ENCODE measurements at regions not wholly inside any gene's neighbourhood (a gene's known extent, or its start where the extent isn't known, plus 50 kb on each side); places are given as distances from the start of the nearest gene placed in this dataset.

DNA sequence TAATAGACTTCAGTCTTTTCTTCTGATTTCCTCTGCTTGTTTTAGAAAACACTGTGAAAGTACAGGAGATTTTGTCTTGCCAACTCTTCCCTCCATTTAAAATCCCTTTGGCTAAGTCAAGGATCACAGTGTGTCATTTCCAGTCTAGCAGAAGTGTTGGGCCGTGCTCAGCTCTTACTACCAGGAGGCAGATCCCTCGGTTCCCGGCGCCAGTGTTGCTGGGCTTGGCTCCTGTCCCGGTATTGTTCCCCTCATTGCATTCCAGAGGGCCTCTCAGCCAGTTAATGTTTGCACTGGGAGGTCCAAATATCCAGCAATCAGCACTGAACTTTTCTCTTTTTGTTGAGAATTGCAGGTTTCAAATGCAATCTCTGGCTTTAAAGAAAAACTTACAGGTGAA, 612.1 kb upstream of the MGMT start:
- Mint-ChIP-seq H3K4me3 (peak overlapping the region; percentile 62), H3K9me3 (no peaks in the 10 kb centered on the region), H3K36me3 (no peaks in the 10 kb centered on the region), H3K27ac (peak overlapping the region; percentile 61), H3K4me1 (ENCODE audit: unreplicated experiment) (peaks cover 22% of the 10 kb centered on the region), H3K27me3 (peaks cover 19% of the 10 kb centered on the region)
- TF ChIP-seq, protein P1, sequence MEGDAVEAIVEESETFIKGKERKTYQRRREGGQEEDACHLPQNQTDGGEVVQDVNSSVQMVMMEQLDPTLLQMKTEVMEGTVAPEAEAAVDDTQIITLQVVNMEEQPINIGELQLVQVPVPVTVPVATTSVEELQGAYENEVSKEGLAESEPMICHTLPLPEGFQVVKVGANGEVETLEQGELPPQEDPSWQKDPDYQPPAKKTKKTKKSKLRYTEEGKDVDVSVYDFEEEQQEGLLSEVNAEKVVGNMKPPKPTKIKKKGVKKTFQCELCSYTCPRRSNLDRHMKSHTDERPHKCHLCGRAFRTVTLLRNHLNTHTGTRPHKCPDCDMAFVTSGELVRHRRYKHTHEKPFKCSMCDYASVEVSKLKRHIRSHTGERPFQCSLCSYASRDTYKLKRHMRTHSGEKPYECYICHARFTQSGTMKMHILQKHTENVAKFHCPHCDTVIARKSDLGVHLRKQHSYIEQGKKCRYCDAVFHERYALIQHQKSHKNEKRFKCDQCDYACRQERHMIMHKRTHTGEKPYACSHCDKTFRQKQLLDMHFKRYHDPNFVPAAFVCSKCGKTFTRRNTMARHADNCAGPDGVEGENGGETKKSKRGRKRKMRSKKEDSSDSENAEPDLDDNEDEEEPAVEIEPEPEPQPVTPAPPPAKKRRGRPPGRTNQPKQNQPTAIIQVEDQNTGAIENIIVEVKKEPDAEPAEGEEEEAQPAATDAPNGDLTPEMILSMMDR (conservative IDR thresholded peaks at IDR 0.05) = no peak
- no peak for DNase-seq (ENCODE audit: extremely low spot score, unreplicated experiment)

DNA sequence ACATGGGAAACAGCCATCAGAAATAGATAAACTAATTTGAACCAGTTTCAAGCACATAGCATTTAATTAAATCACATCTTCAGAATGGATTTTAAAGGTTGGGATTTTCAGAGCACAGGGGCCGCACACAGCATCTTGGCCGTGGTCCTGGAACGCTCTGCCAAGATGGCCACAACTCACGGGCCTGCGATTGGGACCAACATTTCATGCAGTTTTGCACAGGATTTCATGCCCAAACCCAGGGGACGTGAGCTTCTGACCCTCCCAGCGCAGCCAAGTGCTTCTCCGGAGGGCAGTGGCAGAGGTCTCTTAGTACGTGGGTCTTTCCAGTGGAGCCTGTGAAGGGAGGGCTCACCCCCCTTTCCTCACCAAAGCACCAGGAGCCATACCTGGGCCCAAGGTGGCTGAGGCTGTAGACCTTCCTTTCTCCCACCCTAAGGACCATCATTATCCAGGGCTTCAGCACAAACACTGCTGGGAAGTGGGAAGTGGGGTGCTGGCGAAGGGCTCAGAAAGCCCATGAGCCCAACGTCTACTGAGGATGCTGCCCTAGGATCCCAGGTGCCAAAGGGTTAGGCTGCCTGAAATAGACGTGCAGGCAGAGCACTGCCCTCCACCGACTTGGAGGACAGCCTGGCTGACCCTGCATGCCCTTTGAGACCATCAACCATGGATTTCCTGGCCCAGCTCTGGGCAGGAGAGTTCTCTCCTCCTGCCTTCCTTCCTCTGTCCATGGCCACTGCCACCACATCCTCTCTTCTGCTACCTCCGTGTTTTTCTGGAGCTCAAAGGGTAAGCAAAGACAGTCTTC, 611.2 kb upstream of the MGMT start:
- peaks cover 22% of the 10 kb centered on the region for H3K4me1 Mint-ChIP-seq (ENCODE audit: unreplicated experiment)
- no peak for DNase-seq (ENCODE audit: extremely low spot score, unreplicated experiment)
- TF ChIP-seq, protein P1 (conservative IDR thresholded peaks at IDR 0.05) = no peak
- no peak overlapping the region for H3K27ac Mint-ChIP-seq
- peaks cover 14% of the 10 kb centered on the region for H3K27me3 Mint-ChIP-seq
- H3K9me3 Mint-ChIP-seq = no peaks in the 10 kb centered on the region
- no peaks in the 10 kb centered on the region for H3K36me3 Mint-ChIP-seq
- H3K4me3 Mint-ChIP-seq = no peak overlapping the region

DNA sequence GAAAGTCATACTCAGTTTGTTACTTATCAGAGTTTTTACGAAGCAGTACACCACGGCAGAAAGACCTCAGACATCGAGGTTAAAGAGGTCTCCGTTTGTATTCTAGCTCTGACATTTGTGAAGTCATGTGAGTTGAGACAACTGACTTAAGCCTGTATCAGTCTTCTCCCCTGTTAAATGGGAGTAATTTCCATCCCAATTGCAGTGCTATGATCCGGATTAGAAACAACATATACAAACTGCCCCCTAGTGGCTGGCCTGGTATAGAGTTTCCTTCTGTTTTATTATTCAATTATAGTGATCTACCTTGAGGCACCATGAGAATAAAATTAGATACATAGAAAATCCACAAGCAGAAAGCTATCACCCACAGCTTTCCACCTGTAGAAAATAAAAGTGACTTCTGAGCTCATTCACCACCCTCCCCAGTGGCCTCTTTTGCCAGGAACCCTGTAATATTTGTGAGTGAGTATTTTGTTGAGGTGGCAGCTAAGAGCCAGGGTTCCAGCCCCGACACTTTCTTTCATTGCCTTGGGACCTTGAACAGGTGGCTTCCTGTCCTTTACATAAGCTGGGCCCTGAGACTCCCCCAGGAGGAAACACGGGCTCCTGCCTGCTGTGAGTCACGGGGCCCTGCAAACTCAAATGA, 607.2 kb upstream of the MGMT start:
- H3K9me3 Mint-ChIP-seq = no peaks in the 10 kb centered on the region
- TF ChIP-seq, protein P1 (conservative IDR thresholded peaks at IDR 0.05) = peak; percentile 81
- no peak overlapping the region for H3K27ac Mint-ChIP-seq
- no peaks in the 10 kb centered on the region for H3K36me3 Mint-ChIP-seq
- peaks cover 4% of the 10 kb centered on the region for H3K4me1 Mint-ChIP-seq (ENCODE audit: unreplicated experiment)
- H3K27me3 Mint-ChIP-seq = peaks cover 15% of the 10 kb centered on the region
- no peak overlapping the region for H3K4me3 Mint-ChIP-seq
- DNase-seq (ENCODE audit: extremely low spot score, unreplicated experiment) = no peak

DNA sequence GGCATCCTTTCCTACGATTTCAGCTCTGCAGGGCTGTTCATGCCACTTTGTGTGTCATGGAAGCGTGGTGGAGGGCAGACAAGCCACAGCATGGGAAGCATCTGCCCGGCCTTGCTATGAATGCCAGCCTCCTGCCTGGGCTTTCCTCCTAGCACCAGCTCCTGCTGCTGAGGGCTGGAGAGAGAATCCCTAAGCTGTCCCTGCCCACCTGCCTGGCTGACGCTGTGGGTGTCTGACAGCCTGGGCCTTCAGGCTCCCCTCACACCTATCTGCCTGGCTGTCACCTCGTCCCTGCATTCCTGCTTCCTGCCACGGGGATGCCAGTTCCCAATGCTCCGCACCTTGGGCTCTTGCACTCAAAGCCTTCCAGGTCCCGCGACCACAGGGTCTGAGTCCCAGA, 606.5 kb upstream of the MGMT start:
- no peak for DNase-seq (ENCODE audit: extremely low spot score, unreplicated experiment)
- Mint-ChIP-seq H3K4me3 (no peak overlapping the region), H3K4me1 (ENCODE audit: unreplicated experiment) (no peaks in the 10 kb centered on the region), H3K27ac (no peak overlapping the region), H3K27me3 (peaks cover 11% of the 10 kb centered on the region), H3K36me3 (no peaks in the 10 kb centered on the region), H3K9me3 (no peaks in the 10 kb centered on the region)
- TF ChIP-seq, protein P1 (conservative IDR thresholded peaks at IDR 0.05) = no peak

DNA sequence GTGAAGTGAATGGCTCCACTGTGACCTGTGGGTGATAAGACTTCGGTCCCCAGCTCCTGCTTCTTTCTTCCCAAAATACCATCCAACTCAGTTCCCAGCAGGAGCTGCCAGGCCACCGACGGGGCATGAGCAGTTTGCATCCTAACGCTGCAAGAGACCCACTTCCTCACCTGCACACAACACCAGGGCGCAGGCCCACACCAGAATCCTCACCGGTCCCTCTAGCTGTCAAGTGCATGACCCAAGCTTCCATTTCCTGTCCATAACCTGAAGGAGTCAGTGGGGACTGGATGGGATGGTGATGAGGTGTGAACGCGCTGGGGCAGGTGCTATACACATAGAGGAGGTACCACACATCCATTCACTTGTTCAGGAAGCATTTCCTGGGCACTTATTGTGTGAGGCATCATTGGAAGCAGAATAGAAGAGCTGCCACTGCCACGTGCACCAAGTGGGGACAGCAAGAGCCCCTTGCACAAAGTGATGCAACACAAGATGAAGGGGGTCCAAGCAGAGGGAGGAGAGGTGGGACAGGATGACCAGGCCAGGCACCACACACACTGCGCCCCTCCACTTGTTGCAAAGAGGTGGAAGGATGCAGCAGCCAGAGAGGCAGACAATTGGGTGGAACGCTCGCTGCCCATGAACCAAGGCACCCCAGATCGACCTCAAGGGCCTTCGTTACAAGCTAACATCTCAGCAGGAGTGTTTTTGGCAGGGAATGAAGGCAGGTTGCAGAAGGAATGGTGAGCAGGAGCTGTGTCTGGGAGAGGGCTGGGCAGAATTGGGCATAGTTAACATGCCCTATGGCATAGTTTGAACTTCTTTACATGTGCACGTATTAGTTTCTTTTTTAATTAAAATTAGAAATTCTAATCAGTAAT, 605.8 kb upstream of the MGMT start:
- peaks cover 11% of the 10 kb centered on the region for H3K27me3 Mint-ChIP-seq
- TF ChIP-seq, protein P1 (conservative IDR thresholded peaks at IDR 0.05) = no peak
- H3K27ac Mint-ChIP-seq = peak overlapping the region; percentile 14
- no peak for DNase-seq (ENCODE audit: extremely low spot score, unreplicated experiment)
- H3K4me3 Mint-ChIP-seq = no peak overlapping the region
- H3K36me3 Mint-ChIP-seq = no peaks in the 10 kb centered on the region
- H3K4me1 Mint-ChIP-seq (ENCODE audit: unreplicated experiment) = peaks cover 6% of the 10 kb centered on the region
- no peaks in the 10 kb centered on the region for H3K9me3 Mint-ChIP-seq

Data from type B pancreatic cell (in vitro differentiated cells).